ENCODE measurements at regions not wholly inside any gene's neighbourhood (a gene's known extent, or its start where the extent isn't known, plus 50 kb on each side); places are given as distances from the start of the nearest gene placed in this dataset.

- no peak overlapping the region for H3K4me3 ChIP-seq (ENCODE audit: low read length, poor library complexity, severe bottlenecking)
- H2AFZ ChIP-seq (ENCODE audit: low read length): no peak overlapping the region
- H3F3A ChIP-seq (ENCODE audit: low read depth): no peaks in the 10 kb centered on the region
- peaks cover 8% of the 10 kb centered on the region; the same call in 1 of the 2 replicates for H3K9me3 ChIP-seq (ENCODE audit: insufficient read depth, low read depth, low read length)
- no peaks in the 10 kb centered on the region for H3K9me2 ChIP-seq (replicated peaks; ENCODE audit: low read depth, low read length)
- no peaks in the 10 kb centered on the region for H3K4me1 ChIP-seq (ENCODE audit: insufficient read depth, low read length, poor library complexity, severe bottlenecking)
- H3K79me2 ChIP-seq (ENCODE audit: insufficient read depth, low read length): no peaks in the 10 kb centered on the region
- no peaks in the 10 kb centered on the region for H4K20me1 ChIP-seq (ENCODE audit: insufficient read depth, low read length, poor library complexity, severe bottlenecking)
- TF ChIP-seq CTCF (conservative IDR thresholded peaks at IDR 0.05; ENCODE audit: low read length): no peak
- TF ChIP-seq EZH2phosphoT487 (IDR thresholded peaks at IDR 0.05; ENCODE audit: borderline replicate concordance): no peak
- H3K9ac ChIP-seq (ENCODE audit: low read depth, low read length, poor library complexity, severe bottlenecking): no peak overlapping the region
- H3K4me2 ChIP-seq (ENCODE audit: low read depth, low read length, poor library complexity, severe bottlenecking): no peak overlapping the region
- H3K36me3 ChIP-seq (ENCODE audit: insufficient read depth, low read length): no peaks in the 10 kb centered on the region
- H3K27me3 ChIP-seq (ENCODE audit: insufficient read depth, low read length, poor library complexity, severe bottlenecking): no peaks in the 10 kb centered on the region
Measured at GRCh38 chr10:130340816-130341215, 204.6 kb downstream of the GLRX3 start.

- Histone ChIP-seq H3K4me3 (ENCODE audit: low read length, poor library complexity, severe bottlenecking) (no peak overlapping the region), H3K27me3 (ENCODE audit: insufficient read depth, low read length, poor library complexity, severe bottlenecking) (no peaks in the 10 kb centered on the region), H4K20me1 (ENCODE audit: insufficient read depth, low read length, poor library complexity, severe bottlenecking) (no peaks in the 10 kb centered on the region), H3K36me3 (ENCODE audit: insufficient read depth, low read length) (no peaks in the 10 kb centered on the region), H3F3A (ENCODE audit: low read depth) (no peaks in the 10 kb centered on the region), H3K4me2 (ENCODE audit: low read depth, low read length, poor library complexity, severe bottlenecking) (no peak overlapping the region), H3K79me2 (ENCODE audit: insufficient read depth, low read length) (no peaks in the 10 kb centered on the region), H3K9me2 (replicated peaks; ENCODE audit: low read depth, low read length) (no peaks in the 10 kb centered on the region), H2AFZ (ENCODE audit: low read length) (no peak overlapping the region), H3K9ac (ENCODE audit: low read depth, low read length, poor library complexity, severe bottlenecking) (no peak overlapping the region), H3K4me1 (ENCODE audit: insufficient read depth, low read length, poor library complexity, severe bottlenecking) (no peaks in the 10 kb centered on the region), H3K9me3 (ENCODE audit: insufficient read depth, low read depth, low read length) (peaks cover 8% of the 10 kb centered on the region; the same call in 1 of the 2 replicates)
- TF ChIP-seq EZH2phosphoT487 (IDR thresholded peaks at IDR 0.05; ENCODE audit: borderline replicate concordance) (no peak), CTCF (conservative IDR thresholded peaks at IDR 0.05; ENCODE audit: low read length) (peak; percentile 33)
Measured at GRCh38 chr10:130341356-130341755, 205.2 kb downstream of the GLRX3 start.

GRCh38 chr10:130345728-130346127, 209.5 kb downstream of the GLRX3 start:
- H3K79me2 ChIP-seq (ENCODE audit: insufficient read depth, low read length): no peaks in the 10 kb centered on the region
- 0 out of 2 replicates have a peak, but pooled peaks cover 3% of the 10 kb centered on the region for H3K9me3 ChIP-seq (ENCODE audit: insufficient read depth, low read depth, low read length)
- no peak overlapping the region for H3K4me2 ChIP-seq (ENCODE audit: low read depth, low read length, poor library complexity, severe bottlenecking)
- no peak for TF ChIP-seq CTCF (conservative IDR thresholded peaks at IDR 0.05; ENCODE audit: low read length)
- TF ChIP-seq EZH2phosphoT487 (IDR thresholded peaks at IDR 0.05; ENCODE audit: borderline replicate concordance): no peak
- no peaks in the 10 kb centered on the region for H3K9me2 ChIP-seq (replicated peaks; ENCODE audit: low read depth, low read length)
- H3K4me1 ChIP-seq (ENCODE audit: insufficient read depth, low read length, poor library complexity, severe bottlenecking): no peaks in the 10 kb centered on the region
- H3K36me3 ChIP-seq (ENCODE audit: insufficient read depth, low read length): no peaks in the 10 kb centered on the region
- no peak overlapping the region for H3K9ac ChIP-seq (ENCODE audit: low read depth, low read length, poor library complexity, severe bottlenecking)
- H4K20me1 ChIP-seq (ENCODE audit: insufficient read depth, low read length, poor library complexity, severe bottlenecking): no peaks in the 10 kb centered on the region
- H3K4me3 ChIP-seq (ENCODE audit: low read length, poor library complexity, severe bottlenecking): no peak overlapping the region
- no peaks in the 10 kb centered on the region for H3K27me3 ChIP-seq (ENCODE audit: insufficient read depth, low read length, poor library complexity, severe bottlenecking)
- no peak overlapping the region for H2AFZ ChIP-seq (ENCODE audit: low read length)
- no peaks in the 10 kb centered on the region for H3F3A ChIP-seq (ENCODE audit: low read depth)
